ENCODE measurements at regions not wholly inside any gene's neighbourhood (a gene's known extent, or its start where the extent isn't known, plus 50 kb on each side); places are given as distances from the start of the nearest gene placed in this dataset.
"Not testable (repeated sequence)": the region's sequence is repeated elsewhere in the genome, so short reads cannot be mapped to it uniquely, and the experiment has no call there.

DNA sequence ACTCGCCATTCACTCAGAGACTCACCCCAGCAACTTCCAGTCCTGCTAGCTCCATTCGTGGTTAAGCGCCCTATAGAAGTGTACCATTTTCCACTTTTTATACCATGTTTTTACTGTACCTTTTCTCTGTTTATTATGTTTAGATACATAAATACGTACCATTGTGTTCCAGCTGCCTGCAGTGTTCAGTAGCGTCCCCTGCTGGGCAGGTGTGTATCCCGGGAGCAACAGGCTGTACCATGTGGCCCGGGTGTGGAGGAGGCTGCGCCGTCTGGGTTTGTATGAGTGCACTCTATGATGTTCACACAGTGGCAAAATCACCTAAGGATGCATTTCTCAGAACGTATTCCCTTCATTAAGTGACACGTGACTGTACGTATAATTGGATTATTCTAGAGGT lies 351.5 kb upstream of the FRG1 start:
- not testable (repeated sequence) for TF ChIP-seq CTCF, POLR2A (IDR thresholded peaks at IDR 0.05)

Data from lower leg skin (tissue), 3 donors.